Suppressor macrophage treated with lipopolysaccharide for 1 hour (primary cell): ENCODE measurements at regions not wholly inside any gene's neighbourhood (a gene's known extent, or its start where the extent isn't known, plus 50 kb on each side); places are given as distances from the start of the nearest gene placed in this dataset.
"Not testable (repeated sequence)": the region's sequence is repeated elsewhere in the genome, so short reads cannot be mapped to it uniquely, and the experiment has no call there.

Source experiments
- DNase-seq, 3 donors: peaks; one replicate each; pipeline ENCODE4 v3.0.0-alpha.2; 2020 to 2022

DNA sequence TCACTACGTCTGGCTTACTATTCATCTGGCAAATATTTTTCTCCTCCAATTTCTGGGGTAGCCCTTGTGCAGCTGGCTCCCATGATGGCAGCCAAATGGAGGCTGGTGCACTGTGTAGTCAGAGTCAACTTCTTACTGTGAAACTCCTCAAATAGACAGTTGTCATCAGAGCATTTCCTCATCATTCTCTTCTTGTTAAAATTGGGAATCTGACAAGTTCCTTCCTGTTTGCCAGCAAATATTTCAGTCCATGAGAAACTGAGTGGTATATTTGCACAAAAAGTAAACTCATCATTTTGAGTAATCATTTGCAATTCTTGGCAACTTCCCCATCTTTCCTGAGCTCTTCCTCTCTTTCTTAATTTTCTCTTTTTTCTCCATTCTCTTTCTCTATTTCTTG, 394.9 kb upstream of the RGS17 start:
- DNase-seq, result no peak

DNA sequence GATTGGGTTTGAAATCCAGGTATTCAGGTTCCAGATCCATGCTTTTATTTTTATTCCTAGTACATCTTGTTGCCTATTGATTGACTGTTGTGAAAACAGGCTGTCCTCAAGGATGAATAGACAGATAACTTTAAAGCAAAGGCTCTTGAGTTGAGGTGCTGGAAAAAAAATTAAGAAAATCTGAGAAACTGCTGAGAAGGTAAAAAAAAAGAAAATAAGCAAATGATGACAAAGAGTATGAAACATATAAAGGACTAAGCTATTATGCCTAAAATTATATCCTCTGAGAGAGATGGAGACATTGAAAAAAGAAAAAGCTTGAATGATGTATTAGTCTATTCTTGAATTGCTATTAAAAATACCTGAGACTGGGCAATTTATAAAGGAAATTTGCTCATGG, 392.3 kb upstream of the RGS17 start:
- no peak for DNase-seq

DNA sequence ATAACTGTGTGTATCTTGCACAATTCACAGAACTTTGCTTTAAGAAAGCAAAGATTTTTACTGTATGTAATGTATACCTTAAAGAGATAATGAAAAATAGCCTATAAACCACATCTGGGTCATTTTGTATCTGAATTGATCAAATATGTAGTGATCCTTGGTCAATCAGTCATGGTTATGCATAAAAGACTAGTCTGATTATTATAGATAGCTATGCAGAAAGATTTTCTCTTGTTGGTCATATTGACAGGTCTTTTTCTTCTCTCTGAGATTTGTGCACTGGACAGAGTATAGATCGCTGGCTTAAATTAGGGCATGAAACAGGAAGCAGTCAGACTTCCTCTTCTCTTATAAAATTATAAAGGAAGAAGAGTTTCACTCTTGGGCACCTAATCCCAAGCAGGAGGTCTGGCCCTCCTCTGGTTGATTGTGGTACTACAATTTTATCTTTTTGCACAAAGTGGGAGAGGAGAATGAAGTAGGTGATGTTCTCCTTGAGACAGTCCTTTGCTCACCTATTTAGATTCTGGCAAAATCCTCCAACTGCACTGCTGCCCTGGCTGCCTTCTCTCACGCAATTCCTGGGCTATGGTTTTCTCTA, 380.9 kb upstream of the RGS17 start:
- DNase-seq, result peak; percentile 62 to 67 (median 64)

DNA sequence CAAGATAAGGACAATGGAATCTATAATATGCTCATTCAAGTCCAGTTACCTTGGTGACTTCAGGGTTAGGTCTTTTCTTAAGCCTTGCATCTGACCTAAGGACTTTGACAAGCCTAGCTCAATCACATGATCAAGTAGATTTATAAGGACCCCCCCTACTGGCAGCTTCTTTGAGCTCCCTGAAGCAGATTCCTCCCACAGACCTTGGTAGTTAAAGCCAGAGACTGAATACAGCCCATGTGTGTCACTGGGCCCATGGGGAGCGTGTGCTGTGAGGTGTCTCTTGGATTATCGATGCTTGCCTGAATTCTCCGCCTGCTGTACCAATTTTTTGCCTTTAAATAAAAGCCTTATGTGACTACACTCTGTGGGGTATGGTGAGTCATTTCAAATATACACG, 372.7 kb upstream of the RGS17 start:
- peak in 2 of 3 donors; percentile 1 to 2 for DNase-seq

DNA sequence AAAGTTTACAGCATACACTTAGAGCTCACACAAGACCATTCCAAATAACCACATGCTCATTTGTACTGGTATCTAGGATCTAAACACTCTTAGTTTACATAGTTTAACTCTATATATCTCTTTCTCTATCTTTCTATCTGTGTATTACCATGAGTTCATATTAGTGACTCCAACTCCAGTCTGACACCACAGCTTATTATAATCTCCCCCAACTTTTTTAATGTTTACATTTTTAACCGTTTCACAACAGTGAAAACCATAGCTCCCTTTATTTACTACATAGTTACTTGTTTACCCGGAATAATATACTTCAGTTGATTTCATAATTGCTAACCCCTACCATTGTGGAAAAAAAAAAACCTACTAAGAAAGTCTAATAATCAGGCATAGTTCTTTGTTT, 362.4 kb upstream of the RGS17 start:
- DNase-seq, result no peak

DNA sequence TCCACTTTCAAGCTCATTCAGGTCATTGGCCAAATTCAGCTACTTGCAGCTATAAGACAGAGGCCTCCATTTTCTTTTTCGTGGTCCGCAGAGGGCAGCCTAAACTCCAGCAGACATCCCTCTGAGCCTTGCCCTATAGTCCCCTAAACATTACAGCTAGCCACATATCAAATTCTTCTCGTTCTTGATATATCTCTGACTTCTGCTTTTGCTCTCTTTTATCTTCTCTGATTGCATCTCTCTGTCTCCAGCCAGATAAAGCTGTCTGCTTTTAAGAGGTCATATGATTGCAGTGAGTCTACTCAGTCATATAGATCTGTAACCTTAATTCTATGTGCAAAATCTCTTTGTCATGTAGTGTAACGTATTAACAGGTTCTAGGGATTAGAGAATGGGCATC, 358.4 kb upstream of the RGS17 start:
- no peak for DNase-seq

DNA sequence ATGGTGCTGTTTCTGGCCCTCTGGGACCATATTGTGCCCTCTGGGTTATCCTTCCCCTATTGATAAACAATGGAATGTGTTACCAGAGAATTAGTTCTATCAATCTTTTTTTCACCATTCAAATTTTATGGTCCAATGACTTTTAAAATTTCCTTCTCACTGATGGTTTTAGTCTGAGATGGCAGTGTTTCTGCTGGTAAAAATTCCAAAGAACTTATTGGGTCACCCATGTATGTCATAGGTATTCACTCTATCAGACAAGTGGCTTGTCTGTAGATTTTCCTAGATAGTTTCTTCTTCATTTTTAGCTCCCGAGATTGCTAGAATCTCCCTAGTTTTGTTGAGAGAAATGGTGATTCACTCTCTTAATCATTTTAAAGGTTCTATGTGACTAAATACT, 357.2 kb upstream of the RGS17 start:
- no peak for DNase-seq

DNA sequence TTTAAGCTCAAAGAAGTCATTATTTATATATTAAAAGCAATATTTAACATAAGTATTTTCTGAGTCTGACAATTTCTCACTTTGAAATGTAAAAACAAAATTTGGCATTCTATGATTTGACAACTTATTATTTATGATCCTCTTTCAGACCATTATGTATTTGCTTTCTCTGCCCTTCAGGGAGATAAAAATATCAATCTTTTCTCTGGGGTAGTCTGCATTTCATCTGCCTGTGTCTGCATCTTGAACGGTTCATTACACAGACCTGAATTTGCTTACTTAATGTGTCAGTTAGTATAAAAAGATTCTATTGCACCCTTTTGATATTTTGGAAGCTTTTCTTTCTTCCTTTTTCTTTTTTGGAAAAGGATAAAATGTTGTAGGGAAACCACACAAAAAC, 354.0 kb upstream of the RGS17 start:
- no peak for DNase-seq

DNA sequence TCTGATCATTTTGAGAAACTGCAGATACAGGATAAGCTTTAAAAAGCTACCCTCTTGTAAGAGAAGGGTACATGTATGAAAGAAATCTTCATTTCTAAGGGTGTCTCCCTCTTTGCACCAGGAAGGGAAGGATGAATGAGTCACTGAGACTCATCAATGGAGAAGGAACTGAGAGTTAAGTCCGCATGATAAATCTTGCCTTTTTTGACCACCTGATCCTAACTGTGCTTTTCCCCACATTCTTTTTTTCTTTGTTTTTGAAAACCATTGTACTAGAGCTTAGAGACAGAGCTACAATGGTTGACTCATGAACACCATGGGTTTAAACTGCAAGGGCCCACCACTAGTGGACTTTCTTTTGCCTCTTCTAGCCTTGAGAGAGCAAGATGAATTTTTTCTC, 353.0 kb upstream of the RGS17 start:
- DNase-seq, result no peak

DNA sequence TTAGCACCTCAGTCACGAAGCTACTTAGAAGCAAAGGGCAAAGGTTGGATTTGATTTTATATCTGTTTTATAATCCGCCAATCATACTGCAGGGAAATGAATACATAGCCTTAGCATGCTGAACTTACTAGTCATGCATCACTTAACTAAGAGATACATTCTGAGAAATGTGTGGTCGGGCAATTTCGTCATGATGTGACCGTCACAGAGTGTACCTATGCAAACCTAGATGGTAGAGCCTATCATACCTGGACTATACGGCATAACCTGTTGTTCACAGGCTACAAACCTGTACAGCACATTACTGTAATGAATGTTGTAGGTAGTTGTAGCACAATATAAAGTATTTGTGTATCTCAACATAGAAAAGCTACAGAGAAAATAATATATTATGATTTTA, 345.2 kb upstream of the RGS17 start:
- DNase-seq, result no peak

DNA sequence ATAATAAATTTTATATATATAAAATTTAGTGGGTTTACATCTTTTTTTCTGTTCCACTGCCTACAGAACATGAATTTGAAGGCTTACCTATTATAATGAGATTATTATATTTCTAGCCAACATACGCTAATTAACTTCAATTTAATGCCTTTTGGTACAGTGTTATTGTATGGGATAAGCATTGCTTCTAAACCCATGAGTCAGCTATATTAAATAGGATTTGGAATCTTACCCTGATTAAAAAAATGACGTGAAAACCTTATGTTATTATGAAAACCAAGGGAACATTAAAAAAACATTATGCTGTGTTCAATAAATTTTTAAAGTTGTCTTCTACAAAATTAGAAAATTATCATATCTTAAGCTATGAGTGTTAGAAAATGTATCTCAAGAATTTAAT, 334.0 kb upstream of the RGS17 start:
- no peak for DNase-seq

DNA sequence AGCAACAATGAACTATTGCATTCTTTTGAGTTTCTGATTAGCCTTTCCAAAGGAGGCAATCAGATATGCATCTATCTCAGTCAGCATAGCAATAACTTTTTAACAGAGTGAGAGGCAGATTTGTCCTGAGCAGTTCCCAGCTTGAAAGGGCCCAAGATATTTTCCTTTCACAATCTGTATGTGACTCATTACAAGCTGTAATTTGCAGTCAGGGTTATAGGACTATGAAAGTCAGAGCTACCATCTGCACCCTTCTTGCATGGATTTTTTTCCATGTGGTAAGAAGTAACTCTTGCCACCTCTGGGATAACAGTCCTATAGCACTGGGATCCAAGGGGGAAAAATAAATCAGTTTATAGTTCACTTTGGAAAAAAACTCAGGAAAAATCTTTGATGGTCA, 318.2 kb upstream of the RGS17 start:
- no peak for DNase-seq

DNA sequence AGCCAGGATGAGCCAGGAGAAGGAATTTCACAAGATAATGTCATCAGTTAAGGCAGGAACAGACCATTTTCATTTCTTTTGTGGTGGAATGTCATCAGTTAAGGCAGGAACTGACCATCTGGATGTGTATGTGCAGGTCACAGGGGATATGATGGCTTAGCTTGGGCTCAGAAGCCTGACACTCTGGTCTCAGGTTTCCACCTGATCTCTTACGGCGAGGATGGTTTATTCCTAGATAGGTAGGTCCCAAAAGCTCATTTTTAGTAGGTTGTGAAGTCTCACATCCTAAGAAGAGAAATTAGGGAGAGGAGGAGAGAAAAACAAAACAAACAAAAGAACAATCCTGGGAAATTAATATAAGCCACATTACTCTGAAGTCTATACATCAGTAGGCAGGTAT, 311.7 kb upstream of the RGS17 start:
- DNase-seq, result not testable (repeated sequence)

DNA sequence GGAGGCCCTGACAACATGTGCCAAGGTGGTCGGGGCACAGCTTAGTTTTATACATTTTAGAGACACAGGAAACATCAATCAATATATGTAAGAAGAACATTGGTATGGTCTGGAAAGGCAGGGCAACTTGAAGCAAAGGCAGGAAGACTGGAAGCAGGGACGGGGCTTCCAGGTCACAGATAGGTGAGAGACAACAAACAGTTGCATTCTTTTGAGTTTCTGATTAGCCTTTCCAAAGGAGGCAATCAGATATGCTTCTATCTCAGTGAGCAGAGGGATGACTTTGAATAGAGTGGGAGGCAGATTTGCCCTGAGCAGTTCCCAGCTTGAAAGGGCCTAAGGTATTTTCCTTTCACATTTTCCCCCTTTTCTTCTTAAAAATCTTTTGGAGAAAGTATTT, 311.0 kb upstream of the RGS17 start:
- no peak for DNase-seq

DNA sequence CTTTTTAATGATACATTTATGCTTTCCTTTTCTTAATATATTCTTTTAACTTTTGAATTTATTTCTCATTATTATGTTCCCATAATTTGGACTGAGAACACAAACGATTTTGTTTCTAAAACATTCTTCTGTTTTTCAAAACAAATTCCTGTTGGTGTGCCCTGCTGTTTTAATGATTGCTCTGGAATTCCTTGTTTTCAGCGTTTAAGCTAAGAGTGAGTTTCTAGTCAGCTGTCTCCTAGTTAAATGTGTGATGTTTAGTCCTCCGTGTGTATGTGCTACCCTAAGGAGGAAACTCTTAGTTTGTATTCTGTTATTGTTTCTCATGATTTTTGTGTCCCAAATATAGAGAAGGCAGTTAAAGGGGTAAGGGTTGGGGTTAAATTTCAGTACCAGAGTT, 306.1 kb upstream of the RGS17 start:
- DNase-seq, result no peak

DNA sequence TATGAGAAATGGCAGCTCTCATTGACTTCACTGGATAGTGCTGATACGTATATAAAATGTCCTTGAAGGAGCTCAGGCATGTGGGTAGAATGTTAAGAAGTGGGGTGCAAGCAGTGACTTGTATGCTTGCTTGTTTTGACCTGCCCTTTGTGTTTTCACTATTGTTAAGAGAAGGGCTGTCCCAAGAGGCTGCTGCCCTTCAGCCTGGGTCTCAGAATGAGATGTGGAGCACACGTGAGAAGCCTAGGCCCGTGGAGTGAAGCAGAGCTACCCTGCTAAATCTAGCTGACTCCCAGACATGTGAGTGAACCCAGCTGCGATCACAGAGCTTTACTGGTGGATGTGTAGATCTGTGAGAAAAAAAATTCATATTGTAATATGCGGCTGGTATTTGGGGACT, 305.3 kb upstream of the RGS17 start:
- DNase-seq, result no peak

DNA sequence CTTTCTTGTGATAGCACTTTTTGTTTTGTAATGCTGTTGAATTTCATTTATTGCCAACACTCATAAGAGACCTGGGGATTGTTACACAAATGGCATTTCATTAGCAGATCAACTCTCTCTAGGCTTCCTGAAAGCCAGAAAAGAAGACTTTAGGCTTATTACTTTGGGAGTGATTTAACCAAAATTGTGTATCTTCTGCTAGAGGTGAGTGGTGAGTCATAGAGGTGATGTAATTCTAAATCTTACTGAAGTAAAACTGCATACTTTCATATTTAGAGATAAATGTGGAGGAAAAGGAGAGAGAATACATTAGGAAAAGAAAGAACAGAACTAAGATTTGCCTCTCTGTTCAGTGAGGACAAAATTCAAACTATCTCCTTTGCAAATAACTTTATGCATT, 304.7 kb upstream of the RGS17 start:
- no peak for DNase-seq

DNA sequence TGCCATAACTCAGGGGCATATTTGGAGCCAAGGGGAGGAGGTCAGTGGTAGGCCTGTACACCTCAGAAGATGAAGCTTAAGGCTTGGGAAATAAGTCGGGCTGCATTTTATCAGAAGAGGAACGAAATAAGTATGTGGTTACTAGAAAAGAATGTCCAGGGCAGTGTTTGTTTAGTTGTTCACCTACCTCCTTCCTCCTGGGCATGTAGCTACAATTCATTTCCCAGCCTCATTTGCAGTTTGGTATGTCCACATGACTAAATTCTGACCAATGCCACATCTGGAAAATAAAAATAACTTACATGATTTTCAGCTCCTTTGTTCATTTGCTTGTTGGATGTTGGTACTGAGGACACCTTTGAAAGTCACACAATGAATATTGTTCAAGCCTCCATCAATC, 294.5 kb upstream of the RGS17 start:
- no peak for DNase-seq

DNA sequence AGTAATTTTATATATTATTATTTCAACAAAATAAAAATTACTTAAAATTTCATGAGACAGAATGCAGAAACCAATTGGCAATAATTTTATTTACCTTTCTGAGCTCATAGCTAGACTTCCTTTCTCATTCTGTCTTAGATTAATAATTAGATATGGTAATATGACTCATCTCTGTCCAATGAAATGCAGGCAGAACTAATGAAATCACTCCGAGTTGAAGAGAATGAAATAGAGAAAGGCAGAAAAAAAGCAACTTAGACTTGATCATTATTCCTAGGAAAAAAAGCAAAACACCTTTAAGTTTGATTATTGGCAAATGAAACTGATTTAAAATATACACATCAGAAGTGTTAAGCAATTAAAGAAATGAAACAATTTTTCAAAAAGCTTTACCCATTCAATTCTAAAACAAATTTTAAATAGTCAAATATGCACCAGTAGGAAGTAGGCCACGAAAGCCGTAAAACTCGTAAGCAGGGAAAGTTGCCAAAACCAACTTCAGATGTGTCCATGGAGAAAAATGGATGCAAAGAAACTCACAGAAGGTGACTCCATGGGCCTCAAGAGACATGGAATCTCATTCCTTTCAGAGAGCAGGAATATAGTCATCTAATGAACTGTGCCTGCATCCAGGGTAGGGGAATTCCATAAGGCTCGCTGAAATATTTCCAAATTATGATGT, 293.8 kb upstream of the RGS17 start:
- no peak for DNase-seq

DNA sequence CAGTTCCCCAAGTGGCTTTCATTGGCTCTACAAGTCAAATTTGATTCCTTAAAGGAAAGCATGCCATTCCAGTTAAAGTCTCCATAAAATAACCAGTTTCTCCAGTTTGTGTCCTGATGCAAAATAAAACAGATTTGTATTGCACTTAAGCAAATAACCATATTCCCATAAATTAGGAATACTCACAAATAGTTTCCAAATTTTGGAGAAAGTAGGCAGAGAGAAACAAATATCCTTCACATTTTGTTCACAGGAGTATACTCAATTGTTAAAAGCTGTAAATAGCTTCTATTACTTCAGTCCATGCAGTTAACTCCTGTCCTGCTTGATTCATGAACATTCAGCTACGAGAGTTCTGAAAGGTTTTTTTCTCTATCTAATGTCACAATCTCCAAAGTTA, 281.4 kb upstream of the RGS17 start:
- DNase-seq, result no peak

DNA sequence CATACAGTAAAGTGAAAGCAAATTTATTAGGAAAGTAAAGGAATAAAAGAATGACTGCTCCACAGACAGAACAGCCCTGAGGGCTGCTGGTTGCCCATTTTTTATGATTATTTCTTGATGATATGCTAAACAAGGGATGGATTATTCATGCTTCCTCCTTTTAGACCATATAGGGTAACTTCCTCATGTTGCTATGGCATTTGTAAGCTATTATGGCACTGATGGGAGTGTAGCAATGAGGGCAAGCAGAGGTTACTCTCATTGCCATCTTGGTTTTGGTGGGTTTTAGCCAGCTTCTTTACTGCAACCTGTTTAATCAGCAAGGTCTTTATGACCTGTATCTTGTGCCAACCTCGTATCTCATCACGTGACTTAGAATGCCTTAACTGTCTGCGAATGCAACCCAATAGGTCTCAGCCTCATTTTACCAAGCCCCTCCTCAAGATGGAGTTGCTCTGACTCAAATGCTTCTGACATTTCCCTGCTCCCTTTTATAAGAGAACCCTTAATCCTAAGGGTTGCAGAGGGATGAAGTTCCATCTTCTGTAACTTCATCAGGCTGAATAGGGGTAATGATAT, 280.1 kb upstream of the RGS17 start:
- no peak for DNase-seq

DNA sequence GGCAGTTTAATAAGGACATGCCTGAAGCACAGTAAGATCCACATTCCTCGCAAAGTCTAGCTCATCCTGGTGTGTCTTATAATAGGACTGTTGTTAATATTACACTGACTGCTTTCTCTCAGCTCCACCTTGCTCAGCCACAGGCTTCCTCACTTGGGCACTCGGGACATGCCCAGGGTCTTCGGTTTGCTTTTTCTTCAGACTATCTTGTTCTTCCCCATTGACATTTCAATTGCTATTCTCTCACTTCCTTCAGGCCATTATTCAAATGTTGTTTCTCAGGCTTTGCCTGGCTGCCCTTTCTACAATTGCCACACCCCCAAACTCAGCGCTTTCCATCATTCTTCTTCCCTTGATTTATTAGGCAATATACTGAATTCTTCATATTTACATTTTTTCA, 274.8 kb upstream of the RGS17 start:
- DNase-seq, result no peak

DNA sequence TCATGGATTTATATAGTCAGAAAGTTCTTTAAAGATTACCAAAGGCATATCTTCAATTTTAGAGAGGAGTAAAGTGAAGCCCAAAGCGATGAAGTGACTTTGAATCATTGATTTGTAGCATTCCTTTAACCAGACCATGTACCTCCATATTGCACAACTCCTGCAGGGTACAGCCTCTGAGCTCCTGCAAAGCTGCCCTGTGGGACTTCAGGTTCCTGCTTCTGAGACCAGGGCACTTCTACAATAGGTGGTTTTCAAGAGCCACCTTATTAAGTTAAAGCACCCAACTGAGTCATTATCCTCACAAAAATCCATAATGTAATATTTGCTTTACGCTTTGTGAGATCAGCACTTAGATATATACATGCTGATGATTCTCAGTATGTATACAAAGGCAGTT, 270.7 kb upstream of the RGS17 start:
- no peak for DNase-seq

DNA sequence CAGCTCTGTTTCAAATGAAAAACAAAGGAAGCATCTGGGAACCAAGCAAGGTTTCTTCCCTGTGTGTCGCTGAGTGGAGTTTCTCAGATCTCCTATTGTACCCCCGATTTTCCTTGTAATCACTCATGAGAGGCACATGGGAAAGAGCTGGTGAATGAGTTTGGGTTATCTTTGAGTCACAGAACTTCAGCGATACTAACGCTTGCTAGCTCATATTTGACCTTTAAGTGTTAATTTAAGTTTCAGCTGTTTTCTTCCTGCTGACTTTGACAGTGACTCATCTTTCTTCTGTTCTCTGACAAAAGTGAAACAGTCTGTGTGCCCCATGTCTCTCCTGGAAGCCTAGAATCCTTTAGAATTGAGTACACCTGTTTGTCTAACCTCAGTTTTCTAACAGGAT, 261.1 kb upstream of the RGS17 start:
- no peak for DNase-seq

DNA sequence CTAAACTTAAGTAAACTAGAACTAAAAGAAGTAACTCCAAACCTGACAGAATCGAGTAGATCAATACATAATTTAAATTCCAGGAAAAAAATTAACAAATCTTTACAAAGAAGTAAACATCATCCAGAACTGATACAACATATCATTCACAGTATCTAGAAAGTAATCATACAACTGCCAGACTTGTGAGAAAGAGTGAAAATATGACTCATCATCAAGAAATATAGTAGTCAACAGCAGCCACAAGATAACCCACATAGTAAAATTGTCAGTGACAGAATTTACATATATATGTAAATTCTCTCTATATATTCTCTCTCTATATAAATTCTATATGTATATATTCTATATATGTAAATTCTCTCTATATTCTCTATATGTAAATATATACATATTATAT, 242.8 kb upstream of the RGS17 start:
- no peak for DNase-seq
